Central memory CD8-positive, alpha-beta T cell (primary cell): ENCODE measurements at regions not wholly inside any gene's neighbourhood (a gene's known extent, or its start where the extent isn't known, plus 50 kb on each side); places are given as distances from the start of the nearest gene placed in this dataset.
A peak's percentile ranks its signal among the peaks of the same experiment; 100 is the strongest.

Experiments used
- ATAC-seq: fragments of 150-1000 bp; cut with Tn5 transposase; replicated peaks from 2 replicates; pipeline ENCODE4 v1.10.0; 2022; ENCODE audit warnings: mild to moderate bottlenecking, moderate FRiP score, moderate number of reproducible peaks; ENCODE audit not compliant: poor library complexity, severe bottlenecking; ENCODE audit errors: extremely low read depth
- DNase-seq, 2 donors: peaks; one replicate each; pipeline ENCODE4 v3.0.0; 2021; ENCODE audit warnings: low spot score in 2 of 2
- H3K27ac Mint-ChIP-seq: one replicate; pipeline ENCODE4 v1.8.0; 2022; ENCODE audit warnings: low read depth, mild to moderate bottlenecking, moderate library complexity, mixed read lengths
- H3K27me3 Mint-ChIP-seq: one replicate; pipeline ENCODE4 v1.8.0; 2022; ENCODE audit warnings: mixed read lengths
- H3K36me3 Mint-ChIP-seq: one replicate; pipeline ENCODE4 v1.8.0; 2022; ENCODE audit warnings: mild to moderate bottlenecking, moderate library complexity, mixed read lengths; ENCODE audit not compliant: insufficient read depth
- H3K4me1 Mint-ChIP-seq: one replicate; pipeline ENCODE4 v1.8.0; 2022; ENCODE audit warnings: mixed read lengths
- H3K4me3 Mint-ChIP-seq: one replicate; pipeline ENCODE4 v1.8.0; 2022; ENCODE audit warnings: mild to moderate bottlenecking, moderate library complexity, mixed read lengths
- H3K9me3 Mint-ChIP-seq: one replicate; pipeline ENCODE4 v1.8.0; 2022; ENCODE audit warnings: mixed read lengths

- H3K4me3 Mint-ChIP-seq = no peak overlapping the region
- no peak for ATAC-seq
- H3K9me3 Mint-ChIP-seq = no peaks in the 10 kb centered on the region
- H3K4me1 Mint-ChIP-seq = peaks cover 49% of the 10 kb centered on the region
- H3K27ac Mint-ChIP-seq = peak overlapping the region; percentile 49
- no peak for DNase-seq
- H3K27me3 Mint-ChIP-seq = no peaks in the 10 kb centered on the region
- peaks cover 11% of the 10 kb centered on the region for H3K36me3 Mint-ChIP-seq
Measured at GRCh38 chr3:56879436-56880215, 77.9 kb upstream of the ARHGEF3 start.

- DNase-seq (no peak), ATAC-seq (peak; percentile 91)
- Mint-ChIP-seq H3K4me1 (peaks cover 51% of the 10 kb centered on the region), H3K4me3 (no peak overlapping the region), H3K36me3 (peaks cover 11% of the 10 kb centered on the region), H3K9me3 (no peaks in the 10 kb centered on the region), H3K27me3 (no peaks in the 10 kb centered on the region), H3K27ac (peak overlapping the region; percentile 84)
Measured at GRCh38 chr3:56878074-56878473, 76.3 kb upstream of the ARHGEF3 start.

DNA sequence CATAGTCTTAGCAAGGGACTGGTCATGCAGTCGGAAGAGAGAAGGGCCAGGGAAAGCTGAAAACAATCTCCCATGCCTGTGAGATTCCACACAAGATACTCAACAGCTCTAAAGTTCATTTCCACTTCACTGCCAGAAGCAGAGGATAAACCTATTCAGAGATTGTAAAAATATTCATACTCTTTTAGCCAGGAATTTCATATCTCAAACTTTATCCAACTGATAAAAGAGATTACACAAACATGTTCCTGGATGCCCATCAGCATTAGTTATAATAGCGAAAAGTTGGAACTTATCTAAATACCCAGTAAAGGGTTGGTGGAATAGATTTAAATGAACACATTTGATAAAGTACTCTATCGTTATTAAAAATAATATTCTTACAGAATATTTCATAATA, 75.2 kb upstream of the ARHGEF3 start:
- H3K27ac Mint-ChIP-seq = no peak overlapping the region
- H3K27me3 Mint-ChIP-seq = no peaks in the 10 kb centered on the region
- no peak for DNase-seq
- no peak overlapping the region for H3K4me3 Mint-ChIP-seq
- H3K9me3 Mint-ChIP-seq = no peaks in the 10 kb centered on the region
- ATAC-seq = no peak
- peaks cover 51% of the 10 kb centered on the region for H3K4me1 Mint-ChIP-seq
- peaks cover 8% of the 10 kb centered on the region for H3K36me3 Mint-ChIP-seq

DNA sequence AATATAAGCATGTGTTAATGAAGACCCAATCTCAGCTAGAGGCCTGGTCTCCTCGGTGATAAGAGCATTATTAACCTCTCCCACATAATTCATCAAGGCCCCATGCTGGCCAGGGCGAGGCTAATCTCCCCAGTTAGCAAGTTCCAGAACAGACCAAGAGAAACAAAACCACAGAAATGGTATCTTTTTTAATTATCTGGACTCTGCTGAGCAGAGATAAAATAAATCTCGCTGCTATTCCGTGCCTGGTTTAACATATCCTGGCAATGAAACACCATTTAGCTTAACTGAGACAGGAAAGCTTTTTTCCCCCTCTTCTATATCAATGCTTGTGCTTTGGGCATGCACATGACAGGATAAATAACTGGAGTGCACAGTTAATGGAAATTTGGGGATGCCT, 72.5 kb upstream of the ARHGEF3 start:
- Mint-ChIP-seq H3K27me3 (no peaks in the 10 kb centered on the region), H3K9me3 (no peaks in the 10 kb centered on the region), H3K4me1 (peaks cover 52% of the 10 kb centered on the region), H3K36me3 (peaks cover 2% of the 10 kb centered on the region), H3K27ac (no peak overlapping the region), H3K4me3 (no peak overlapping the region)
- no peak for ATAC-seq
- no peak for DNase-seq

- no peak for DNase-seq
- no peak for ATAC-seq
- H3K27me3 Mint-ChIP-seq = no peaks in the 10 kb centered on the region
- peak overlapping the region; percentile 31 for H3K27ac Mint-ChIP-seq
- no peak overlapping the region for H3K4me3 Mint-ChIP-seq
- peaks cover 29% of the 10 kb centered on the region for H3K4me1 Mint-ChIP-seq
- H3K9me3 Mint-ChIP-seq = no peaks in the 10 kb centered on the region
- H3K36me3 Mint-ChIP-seq = no peaks in the 10 kb centered on the region
Measured at GRCh38 chr3:56870436-56870835, 68.7 kb upstream of the ARHGEF3 start.

GRCh38 chr3:56869157-56869889, 67.6 kb upstream of the ARHGEF3 start:
- DNase-seq = no peak
- Mint-ChIP-seq H3K36me3 (no peaks in the 10 kb centered on the region), H3K27me3 (no peaks in the 10 kb centered on the region), H3K4me3 (peak overlapping the region; percentile 13), H3K9me3 (peaks cover 2% of the 10 kb centered on the region), H3K27ac (peak overlapping the region; percentile 22), H3K4me1 (peaks cover 31% of the 10 kb centered on the region)
- no peak for ATAC-seq

GRCh38 chr3:56868706-56869105, 67.0 kb upstream of the ARHGEF3 start:
- H3K36me3 Mint-ChIP-seq = no peaks in the 10 kb centered on the region
- peaks cover 31% of the 10 kb centered on the region for H3K4me1 Mint-ChIP-seq
- H3K27me3 Mint-ChIP-seq = no peaks in the 10 kb centered on the region
- peaks cover 5% of the 10 kb centered on the region for H3K9me3 Mint-ChIP-seq
- no peak overlapping the region for H3K4me3 Mint-ChIP-seq
- DNase-seq (no peak), ATAC-seq (no peak)
- peak overlapping the region; percentile 22 for H3K27ac Mint-ChIP-seq

GRCh38 chr3:56867671-56868070, 65.9 kb upstream of the ARHGEF3 start:
- no peaks in the 10 kb centered on the region for H3K36me3 Mint-ChIP-seq
- H3K27ac Mint-ChIP-seq = peak overlapping the region; percentile 32
- H3K9me3 Mint-ChIP-seq = peaks cover 5% of the 10 kb centered on the region
- no peak for ATAC-seq
- peaks cover 35% of the 10 kb centered on the region for H3K4me1 Mint-ChIP-seq
- DNase-seq = no peak
- H3K27me3 Mint-ChIP-seq = no peaks in the 10 kb centered on the region
- no peak overlapping the region for H3K4me3 Mint-ChIP-seq

GRCh38 chr3:56864918-56865524, 63.3 kb upstream of the ARHGEF3 start:
- Mint-ChIP-seq H3K36me3 (no peaks in the 10 kb centered on the region), H3K9me3 (peaks cover 5% of the 10 kb centered on the region), H3K4me3 (no peak overlapping the region), H3K4me1 (peaks cover 54% of the 10 kb centered on the region), H3K27ac (peak overlapping the region; percentile 8), H3K27me3 (no peaks in the 10 kb centered on the region)
- DNase-seq = no peak
- no peak for ATAC-seq

GRCh38 chr3:56864090-56864489, 62.3 kb upstream of the ARHGEF3 start:
- Mint-ChIP-seq H3K27me3 (no peaks in the 10 kb centered on the region), H3K36me3 (no peaks in the 10 kb centered on the region), H3K9me3 (peaks cover 5% of the 10 kb centered on the region), H3K4me3 (no peak overlapping the region), H3K27ac (peak overlapping the region; percentile 22), H3K4me1 (peaks cover 48% of the 10 kb centered on the region)
- DNase-seq (no peak), ATAC-seq (no peak)

GRCh38 chr3:56862352-56863062, 60.8 kb upstream of the ARHGEF3 start:
- Mint-ChIP-seq H3K4me3 (no peak overlapping the region), H3K27ac (peak overlapping the region; percentile 54), H3K9me3 (peaks cover 5% of the 10 kb centered on the region), H3K36me3 (no peaks in the 10 kb centered on the region), H3K27me3 (no peaks in the 10 kb centered on the region), H3K4me1 (peaks cover 55% of the 10 kb centered on the region)
- no peak for DNase-seq
- no peak for ATAC-seq

- ATAC-seq (no peak), DNase-seq (no peak)
- Mint-ChIP-seq H3K4me1 (peaks cover 63% of the 10 kb centered on the region), H3K36me3 (peaks cover 2% of the 10 kb centered on the region), H3K27ac (peak overlapping the region; percentile 78), H3K9me3 (peaks cover 5% of the 10 kb centered on the region), H3K4me3 (peak overlapping the region; percentile 6), H3K27me3 (no peaks in the 10 kb centered on the region)
Measured at GRCh38 chr3:56861511-56861910, 59.8 kb upstream of the ARHGEF3 start.
